ENCODE measurements at regions not wholly inside any gene's neighbourhood (a gene's known extent, or its start where the extent isn't known, plus 50 kb on each side); places are given as distances from the start of the nearest gene placed in this dataset.
A peak's percentile ranks its signal among the peaks of the same experiment; 100 is the strongest.

DNA sequence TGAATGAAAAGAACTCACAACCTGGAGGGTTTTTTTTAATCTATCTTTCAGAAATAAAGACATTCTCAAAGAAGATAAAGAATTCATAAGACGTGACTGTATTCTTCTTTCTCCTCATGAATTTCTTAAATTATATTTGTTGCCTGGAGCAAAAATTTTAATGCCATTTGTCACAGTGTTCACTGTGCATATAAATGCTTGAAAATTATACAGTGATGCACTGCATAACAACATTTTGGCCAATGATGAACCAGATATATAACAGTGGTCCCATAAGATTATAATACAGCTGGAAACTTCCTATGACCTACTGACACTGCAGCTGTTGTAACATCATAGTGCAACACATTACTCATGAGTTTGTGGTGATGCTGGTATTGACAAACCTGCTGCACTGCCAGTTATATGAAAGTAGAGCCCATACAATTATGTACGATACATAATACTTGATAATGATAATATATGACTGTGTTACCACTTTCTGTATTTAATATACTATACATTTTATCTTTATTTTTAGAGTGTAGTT lies 67.3 kb downstream of the P2RY1 start (continued):
- TF ChIP-seq, protein P1, sequence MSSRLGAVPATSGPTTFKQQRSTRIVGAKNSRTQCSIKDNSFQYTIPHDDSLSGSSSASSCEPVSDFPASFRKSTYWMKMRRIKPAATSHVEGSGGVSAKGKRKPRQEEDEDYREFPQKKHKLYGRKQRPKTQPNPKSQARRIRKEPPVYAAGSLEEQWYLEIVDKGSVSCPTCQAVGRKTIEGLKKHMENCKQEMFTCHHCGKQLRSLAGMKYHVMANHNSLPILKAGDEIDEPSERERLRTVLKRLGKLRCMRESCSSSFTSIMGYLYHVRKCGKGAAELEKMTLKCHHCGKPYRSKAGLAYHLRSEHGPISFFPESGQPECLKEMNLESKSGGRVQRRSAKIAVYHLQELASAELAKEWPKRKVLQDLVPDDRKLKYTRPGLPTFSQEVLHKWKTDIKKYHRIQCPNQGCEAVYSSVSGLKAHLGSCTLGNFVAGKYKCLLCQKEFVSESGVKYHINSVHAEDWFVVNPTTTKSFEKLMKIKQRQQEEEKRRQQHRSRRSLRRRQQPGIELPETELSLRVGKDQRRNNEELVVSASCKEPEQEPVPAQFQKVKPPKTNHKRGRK (CRISPR knock-in tag; IDR thresholded peaks at IDR 0.05; ENCODE audit: borderline replicate concordance), result no peak
- TF ChIP-seq SOX15 (CRISPR knock-in tag; IDR thresholded peaks at IDR 0.05), result no peak

DNA sequence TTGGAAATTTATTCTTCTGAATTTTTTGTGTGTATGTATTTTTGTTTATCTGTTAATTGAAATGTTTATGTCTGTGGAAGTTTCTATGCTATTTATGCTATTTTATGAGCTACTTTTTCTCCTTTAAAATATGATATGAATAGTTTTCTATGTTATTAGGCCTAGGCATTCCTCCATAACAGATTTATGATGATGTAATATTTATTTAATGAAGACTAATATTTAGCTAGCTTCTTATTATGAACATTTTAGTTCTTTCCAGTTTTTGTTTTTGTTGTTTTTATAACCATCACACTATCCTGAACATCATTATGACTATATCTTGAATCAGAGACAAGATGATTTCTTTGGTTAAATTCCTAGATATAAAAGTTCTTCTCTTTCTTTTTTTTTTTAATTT lies 70.7 kb downstream of the P2RY1 start:
- Mint-ChIP-seq H3K9me3 (peaks cover 9% of the 10 kb centered on the region), H3K27me3 (ENCODE audit: low read depth) (no peaks in the 10 kb centered on the region; the same call in 1 of the 2 replicates), H3K4me3 (no peak overlapping the region), H3K4me1 (no peaks in the 10 kb centered on the region), H3K27ac (no peak overlapping the region), H3K36me3 (peaks cover 3% of the 10 kb centered on the region; the same call in 1 of the 2 replicates)
- POLR2A ChIA-PET, result interaction anchor here (0.6 kb wide), 2 partner anchors 26 to 70 kb away, joined by 3 to 4 read pairs; no protein-coding TSS in a partner anchor
- CTCF ChIA-PET, result no interaction called here
- DNase-seq (ENCODE audit: low spot score), result no peak
- no peak for TF ChIP-seq KAT7 (CRISPR knock-in tag; IDR thresholded peaks at IDR 0.05; ENCODE audit: borderline replicate concordance)
- no peak for TF ChIP-seq MXD4 (CRISPR knock-in tag; IDR thresholded peaks at IDR 0.05; ENCODE audit: borderline replicate concordance)
- TF ChIP-seq, protein P2, sequence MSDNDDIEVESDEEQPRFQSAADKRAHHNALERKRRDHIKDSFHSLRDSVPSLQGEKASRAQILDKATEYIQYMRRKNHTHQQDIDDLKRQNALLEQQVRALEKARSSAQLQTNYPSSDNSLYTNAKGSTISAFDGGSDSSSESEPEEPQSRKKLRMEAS (CRISPR knock-in tag; IDR thresholded peaks at IDR 0.05), result no peak
- TF ChIP-seq ZNF263 (CRISPR knock-in tag; IDR thresholded peaks at IDR 0.05; ENCODE audit: low read depth), result no peak
- TF ChIP-seq CREM (CRISPR knock-in tag; IDR thresholded peaks at IDR 0.05), result no peak
- TF ChIP-seq ATF1 (CRISPR knock-in tag; IDR thresholded peaks at IDR 0.05), result no peak
- no peak for TF ChIP-seq PRRX2 (CRISPR knock-in tag; IDR thresholded peaks at IDR 0.05)
- TF ChIP-seq, protein P3, sequence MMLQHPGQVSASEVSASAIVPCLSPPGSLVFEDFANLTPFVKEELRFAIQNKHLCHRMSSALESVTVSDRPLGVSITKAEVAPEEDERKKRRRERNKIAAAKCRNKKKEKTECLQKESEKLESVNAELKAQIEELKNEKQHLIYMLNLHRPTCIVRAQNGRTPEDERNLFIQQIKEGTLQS (CRISPR knock-in tag; conservative IDR thresholded peaks at IDR 0.05), result no peak
- no peak for TF ChIP-seq ELF4 (CRISPR knock-in tag; IDR thresholded peaks at IDR 0.05; ENCODE audit: low read depth)
- TF ChIP-seq ZNF416 (CRISPR knock-in tag; IDR thresholded peaks at IDR 0.05), result no peak
- no peak for TF ChIP-seq SP1 (CRISPR knock-in tag; conservative IDR thresholded peaks at IDR 0.05)
- TF ChIP-seq CREB1 (CRISPR knock-in tag; IDR thresholded peaks at IDR 0.05), result no peak
- ATAC-seq, result no peak

DNA sequence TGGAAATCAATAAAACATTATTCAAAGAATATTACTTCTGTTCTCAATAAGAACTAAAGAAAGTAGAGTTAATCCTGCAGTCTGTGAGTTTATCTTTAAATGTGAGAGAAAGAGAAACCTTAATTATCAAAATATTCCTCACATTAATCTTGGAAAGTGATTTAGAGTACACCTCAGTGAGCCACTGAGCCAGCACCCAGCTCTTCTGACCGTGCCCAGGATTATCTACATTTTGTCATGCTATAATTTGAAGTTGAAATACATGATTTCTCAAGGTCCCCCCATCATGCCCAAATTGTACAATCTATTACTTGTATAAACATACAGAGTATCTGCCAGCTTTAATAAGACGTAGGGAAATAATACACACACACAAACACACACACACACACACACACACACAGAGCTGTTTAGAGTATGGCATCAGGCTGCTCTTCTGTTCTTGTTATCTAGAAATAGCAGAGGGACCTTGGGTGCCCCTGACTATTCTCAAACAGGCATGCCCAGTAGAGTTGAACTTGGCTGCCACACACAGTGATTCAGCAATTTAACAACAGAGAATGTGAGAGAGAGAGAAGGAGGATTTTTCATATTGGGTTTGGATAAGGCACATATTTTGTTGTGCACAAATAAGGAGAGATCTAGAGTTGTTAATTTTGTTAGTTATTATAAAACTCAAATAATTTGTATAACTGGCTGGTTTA lies 74.4 kb downstream of the P2RY1 start:
- DNase-seq (ENCODE audit: low spot score), result no peak
- Mint-ChIP-seq H3K36me3 (peaks cover 3% of the 10 kb centered on the region; the same call in 1 of the 2 replicates), H3K4me1 (no peaks in the 10 kb centered on the region), H3K27ac (peak overlapping the region; percentile 19; the same call in 1 of the 2 replicates), H3K4me3 (no peak overlapping the region), H3K9me3 (peaks cover 9% of the 10 kb centered on the region), H3K27me3 (ENCODE audit: low read depth) (no peaks in the 10 kb centered on the region; the same call in 1 of the 2 replicates)
- ChIA-PET CTCF (interaction anchor here (0.6 kb wide), 1 partner anchor 598 kb away, joined by 3 read pairs; no protein-coding TSS in a partner anchor), POLR2A (no interaction called here)
- ATAC-seq, result no peak
- TF ChIP-seq, protein P4, sequence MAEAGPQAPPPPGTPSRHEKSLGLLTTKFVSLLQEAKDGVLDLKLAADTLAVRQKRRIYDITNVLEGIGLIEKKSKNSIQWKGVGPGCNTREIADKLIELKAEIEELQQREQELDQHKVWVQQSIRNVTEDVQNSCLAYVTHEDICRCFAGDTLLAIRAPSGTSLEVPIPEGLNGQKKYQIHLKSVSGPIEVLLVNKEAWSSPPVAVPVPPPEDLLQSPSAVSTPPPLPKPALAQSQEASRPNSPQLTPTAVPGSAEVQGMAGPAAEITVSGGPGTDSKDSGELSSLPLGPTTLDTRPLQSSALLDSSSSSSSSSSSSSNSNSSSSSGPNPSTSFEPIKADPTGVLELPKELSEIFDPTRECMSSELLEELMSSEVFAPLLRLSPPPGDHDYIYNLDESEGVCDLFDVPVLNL (CRISPR knock-in tag; IDR thresholded peaks at IDR 0.05; ENCODE audit: borderline replicate concordance, low read depth), result no peak
- TF ChIP-seq RORB (CRISPR knock-in tag; IDR thresholded peaks at IDR 0.05), result no peak
- no peak for TF ChIP-seq SP1 (CRISPR knock-in tag; conservative IDR thresholded peaks at IDR 0.05)

DNA sequence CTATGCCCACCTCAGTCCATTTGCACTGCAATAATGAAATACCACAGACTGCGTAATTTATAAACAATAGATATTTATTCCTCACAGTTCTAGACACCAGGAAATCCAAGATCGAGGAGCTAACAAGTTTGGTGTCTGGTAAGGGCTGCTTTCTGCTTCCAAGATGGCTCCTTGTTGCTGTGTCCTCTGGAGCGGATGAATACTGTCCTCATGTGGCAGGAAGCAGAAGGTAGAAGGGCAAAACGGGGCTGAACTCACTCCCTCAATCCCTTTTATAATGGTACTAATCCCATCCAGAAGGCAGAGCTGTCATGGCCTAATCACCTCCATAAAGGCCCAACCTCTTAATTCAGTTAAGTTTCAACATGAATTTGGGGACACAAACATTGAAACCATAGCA lies 75.3 kb downstream of the P2RY1 start:
- DNase-seq (ENCODE audit: low spot score), result no peak
- Mint-ChIP-seq H3K36me3 (peaks cover 3% of the 10 kb centered on the region; the same call in 1 of the 2 replicates), H3K27me3 (ENCODE audit: low read depth) (no peaks in the 10 kb centered on the region; the same call in 1 of the 2 replicates), H3K4me1 (no peaks in the 10 kb centered on the region), H3K9me3 (peaks cover 9% of the 10 kb centered on the region), H3K27ac (no peak overlapping the region), H3K4me3 (no peak overlapping the region)
- POLR2A ChIA-PET, result no interaction called here
- TF ChIP-seq, protein P5, sequence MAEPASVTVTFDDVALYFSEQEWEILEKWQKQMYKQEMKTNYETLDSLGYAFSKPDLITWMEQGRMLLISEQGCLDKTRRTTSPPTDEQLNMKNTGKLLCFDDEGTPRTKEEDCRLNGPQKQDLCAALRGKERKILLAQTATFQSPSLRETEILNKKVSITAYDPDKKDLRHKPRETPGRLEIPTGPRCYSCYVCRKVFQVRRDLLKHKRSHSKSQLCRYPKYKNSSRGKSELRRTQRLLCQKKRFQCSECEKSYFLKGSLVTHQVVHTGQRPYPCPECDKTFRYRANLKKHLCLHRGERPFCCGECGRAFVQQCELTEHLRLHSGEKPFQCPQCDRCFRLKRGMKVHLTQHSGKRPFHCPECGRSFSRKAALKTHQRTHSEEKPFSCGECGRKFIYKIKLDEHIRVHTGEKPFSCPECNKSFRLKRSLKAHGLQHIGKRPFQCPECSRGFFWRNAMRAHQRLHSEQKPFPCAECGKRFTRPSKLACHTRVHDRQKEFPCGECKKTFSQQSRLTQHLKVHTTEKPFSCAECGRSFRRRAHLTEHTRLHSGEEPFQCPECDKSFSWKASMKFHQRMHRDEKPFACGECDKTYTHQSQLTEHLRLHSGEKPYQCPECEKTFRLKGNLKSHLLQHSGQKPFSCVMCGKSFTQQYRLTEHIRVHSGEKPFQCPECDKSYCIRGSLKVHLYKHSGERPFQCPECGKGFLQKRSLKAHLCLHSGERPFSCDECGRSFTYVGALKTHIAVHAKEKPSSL (CRISPR knock-in tag; conservative IDR thresholded peaks at IDR 0.05), result peak; percentile 72
- TF ChIP-seq, protein P6, sequence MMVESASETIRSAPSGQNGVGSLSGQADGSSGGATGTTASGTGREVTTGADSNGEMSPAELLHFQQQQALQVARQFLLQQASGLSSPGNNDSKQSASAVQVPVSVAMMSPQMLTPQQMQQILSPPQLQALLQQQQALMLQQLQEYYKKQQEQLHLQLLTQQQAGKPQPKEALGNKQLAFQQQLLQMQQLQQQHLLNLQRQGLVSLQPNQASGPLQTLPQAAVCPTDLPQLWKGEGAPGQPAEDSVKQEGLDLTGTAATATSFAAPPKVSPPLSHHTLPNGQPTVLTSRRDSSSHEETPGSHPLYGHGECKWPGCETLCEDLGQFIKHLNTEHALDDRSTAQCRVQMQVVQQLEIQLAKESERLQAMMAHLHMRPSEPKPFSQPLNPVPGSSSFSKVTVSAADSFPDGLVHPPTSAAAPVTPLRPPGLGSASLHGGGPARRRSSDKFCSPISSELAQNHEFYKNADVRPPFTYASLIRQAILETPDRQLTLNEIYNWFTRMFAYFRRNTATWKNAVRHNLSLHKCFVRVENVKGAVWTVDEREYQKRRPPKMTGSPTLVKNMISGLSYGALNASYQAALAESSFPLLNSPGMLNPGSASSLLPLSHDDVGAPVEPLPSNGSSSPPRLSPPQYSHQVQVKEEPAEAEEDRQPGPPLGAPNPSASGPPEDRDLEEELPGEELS (CRISPR knock-in tag; IDR thresholded peaks at IDR 0.05), result no peak
- peak; percentile 57; the same call in 1 of the 2 replicates for ATAC-seq
- CTCF ChIA-PET, result interaction anchor here (0.6 kb wide), 1 partner anchor 598 kb away, joined by 3 read pairs; no protein-coding TSS in a partner anchor

Data from WTC11 (cell line).